Activated CD4-positive, alpha-beta memory T cell treated with anti-CD3 and anti-CD28 coated beads for 36 hours (primary cell): ENCODE measurements at regions not wholly inside any gene's neighbourhood (a gene's known extent, or its start where the extent isn't known, plus 50 kb on each side); places are given as distances from the start of the nearest gene placed in this dataset.
A peak's percentile ranks its signal among the peaks of the same experiment; 100 is the strongest.

ENCODE experiments used
- CTCF ChIA-PET: fragments of 350-600 bp; sonication (Branson Sonifier 250); formaldehyde crosslinking; loops from one replicate; lab custom pipeline; 2021; ENCODE audit warnings: antibody characterized with exemption, inconsistent platforms; lab: Charles Lee
- POLR2A ChIA-PET: fragments of 350-600 bp; sonication (Branson Sonifier 250); formaldehyde crosslinking; loops from one replicate; lab custom pipeline; 2021; ENCODE audit warnings: antibody characterized with exemption; lab: Charles Lee
- DNase-seq: peaks from one replicate; pipeline ENCODE4 v3.0.0-alpha.2; 2020
- H3K27ac Mint-ChIP-seq: one replicate; pipeline ENCODE4 v1.8.0; 2021; ENCODE audit warnings: mixed read lengths
- H3K27me3 Mint-ChIP-seq: one replicate; pipeline ENCODE4 v1.8.0; 2021; ENCODE audit warnings: mixed read lengths
- H3K36me3 Mint-ChIP-seq: one replicate; pipeline ENCODE4 v1.8.0; 2021; ENCODE audit warnings: mixed read lengths
- H3K4me1 Mint-ChIP-seq: one replicate; pipeline ENCODE4 v1.8.0; 2021; ENCODE audit warnings: low read depth, mixed read lengths
- H3K4me3 Mint-ChIP-seq: one replicate; pipeline ENCODE4 v1.8.0; 2021; ENCODE audit warnings: mild to moderate bottlenecking, mixed read lengths
- H3K9me3 Mint-ChIP-seq: one replicate; pipeline ENCODE4 v1.8.0; 2021; ENCODE audit warnings: mixed read lengths
- intact Hi-C: fragments of 100-400 bp; cut with micrococcal nuclease; formaldehyde crosslinking; loops from one replicate; pipeline ENCODE4 v1.15.1; 2023

DNA sequence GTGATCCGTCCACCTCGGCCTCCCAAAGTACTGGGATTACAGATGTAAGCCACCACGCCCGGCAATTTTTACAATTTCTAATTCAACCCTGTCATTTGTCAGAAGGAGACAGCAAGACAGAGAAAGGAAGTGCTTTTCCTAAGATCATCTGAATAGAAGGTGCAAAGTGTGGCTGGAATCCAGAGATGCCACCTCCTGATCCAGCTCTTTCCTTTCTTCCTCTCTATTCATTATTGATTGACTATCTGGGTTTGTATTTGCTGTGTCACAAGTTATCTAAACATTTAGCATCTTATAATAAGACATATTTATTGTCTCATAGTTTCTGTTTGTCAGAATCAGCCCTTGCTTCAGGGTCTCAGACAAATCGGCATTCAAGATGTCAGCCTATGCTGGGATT is 217.7 kb downstream of the BCAS1 start:
- no peak overlapping the region for H3K27ac Mint-ChIP-seq
- POLR2A ChIA-PET: no interaction called here
- no peaks in the 10 kb centered on the region for H3K36me3 Mint-ChIP-seq
- H3K4me3 Mint-ChIP-seq: no peak overlapping the region
- H3K27me3 Mint-ChIP-seq: no peaks in the 10 kb centered on the region
- CTCF ChIA-PET: interaction anchor here (0.9 kb wide), 1 partner anchor 18 kb away, joined by 3 read pairs; no protein-coding TSS in a partner anchor
- intact Hi-C loops: no loop called here
- peaks cover 23% of the 10 kb centered on the region for H3K4me1 Mint-ChIP-seq
- no peaks in the 10 kb centered on the region for H3K9me3 Mint-ChIP-seq
- DNase-seq: no peak

DNA sequence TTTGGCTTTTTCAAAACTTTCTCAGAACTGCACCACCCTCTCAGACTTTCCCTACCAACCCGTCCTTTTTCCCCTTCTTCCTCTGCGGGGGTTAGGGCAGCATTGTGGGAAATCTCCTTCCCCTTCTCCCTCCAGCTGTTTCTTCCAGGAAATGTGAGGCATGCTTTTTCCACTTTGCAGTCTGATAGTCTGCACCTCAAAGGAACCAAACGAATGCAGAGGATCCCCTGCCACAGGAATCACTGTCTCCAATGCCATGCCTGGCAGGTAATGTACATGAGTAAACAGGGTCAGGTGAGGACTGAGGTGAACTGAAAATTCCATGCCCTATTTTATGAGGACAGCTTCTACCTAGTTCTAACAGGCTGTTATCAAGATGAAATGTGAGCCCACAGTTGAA is 218.4 kb downstream of the BCAS1 start:
- Mint-ChIP-seq H3K9me3 (no peaks in the 10 kb centered on the region), H3K36me3 (no peaks in the 10 kb centered on the region), H3K27ac (no peak overlapping the region), H3K27me3 (no peaks in the 10 kb centered on the region), H3K4me3 (no peak overlapping the region), H3K4me1 (peaks cover 30% of the 10 kb centered on the region)
- ChIA-PET CTCF (no interaction called here), POLR2A (no interaction called here)
- DNase-seq: no peak
- intact Hi-C loops: no loop called here

DNA sequence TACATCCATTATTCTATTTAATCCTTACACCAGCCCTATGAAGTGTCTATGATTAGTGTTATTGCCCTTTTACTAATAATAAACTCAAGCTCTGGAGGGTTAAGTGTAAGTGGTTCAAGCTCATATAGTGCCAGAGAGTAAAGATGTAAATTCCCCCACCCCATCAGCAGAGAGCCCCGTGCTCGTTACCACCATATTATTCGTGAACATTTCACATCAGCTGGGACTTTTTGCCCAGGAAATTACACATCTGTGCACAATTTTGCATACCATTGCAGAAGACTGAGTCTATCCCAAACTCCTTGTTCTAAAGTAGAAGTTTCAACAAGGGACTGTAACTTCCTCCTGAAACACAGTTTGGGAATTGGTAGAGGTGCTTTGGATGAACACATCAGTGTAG is 220.1 kb downstream of the BCAS1 start:
- peaks cover 35% of the 10 kb centered on the region for H3K4me1 Mint-ChIP-seq
- H3K27ac Mint-ChIP-seq: no peak overlapping the region
- no peak for DNase-seq
- no peak overlapping the region for H3K4me3 Mint-ChIP-seq
- CTCF ChIA-PET: no interaction called here
- intact Hi-C loops: no loop called here
- H3K27me3 Mint-ChIP-seq: no peaks in the 10 kb centered on the region
- H3K36me3 Mint-ChIP-seq: no peaks in the 10 kb centered on the region
- no peaks in the 10 kb centered on the region for H3K9me3 Mint-ChIP-seq
- POLR2A ChIA-PET: no interaction called here

DNA sequence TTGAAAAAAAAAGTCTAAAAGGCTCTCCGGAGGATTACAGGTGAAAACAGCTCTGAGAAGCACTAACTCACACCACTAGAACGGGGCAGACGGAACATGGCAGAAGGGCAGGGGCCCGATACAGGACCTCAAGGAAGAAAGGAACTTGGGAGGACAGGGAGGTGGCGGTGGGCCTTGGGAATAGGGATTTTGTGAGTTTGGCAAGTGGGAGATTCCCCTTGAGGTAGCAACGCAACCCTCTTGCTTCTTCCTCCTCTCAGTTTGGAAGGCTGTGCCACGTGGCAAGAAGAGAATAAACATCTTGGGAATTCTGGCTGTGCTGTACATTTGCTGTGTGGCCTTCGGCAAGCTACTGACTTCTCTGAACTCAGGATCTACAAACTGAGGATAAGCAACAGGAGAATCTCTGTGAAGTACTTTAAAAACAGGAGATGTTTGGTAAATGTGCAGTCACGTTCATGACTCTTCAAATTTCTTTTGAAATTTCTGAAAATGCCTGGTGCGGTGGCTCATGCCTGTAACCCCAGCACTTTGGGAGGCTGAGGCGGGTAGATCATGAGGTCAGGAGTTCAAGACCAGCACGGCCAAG is 220.8 kb downstream of the BCAS1 start:
- Mint-ChIP-seq H3K4me3 (no peak overlapping the region), H3K4me1 (peaks cover 42% of the 10 kb centered on the region), H3K36me3 (no peaks in the 10 kb centered on the region), H3K27me3 (no peaks in the 10 kb centered on the region), H3K27ac (peak overlapping the region; percentile 51), H3K9me3 (no peaks in the 10 kb centered on the region)
- DNase-seq: no peak
- intact Hi-C loops: no loop called here
- ChIA-PET CTCF (interaction anchor here (0.7 kb wide), 1 partner anchor 21 kb away, joined by 3 read pairs; no protein-coding TSS in a partner anchor), POLR2A (no interaction called here)

DNA sequence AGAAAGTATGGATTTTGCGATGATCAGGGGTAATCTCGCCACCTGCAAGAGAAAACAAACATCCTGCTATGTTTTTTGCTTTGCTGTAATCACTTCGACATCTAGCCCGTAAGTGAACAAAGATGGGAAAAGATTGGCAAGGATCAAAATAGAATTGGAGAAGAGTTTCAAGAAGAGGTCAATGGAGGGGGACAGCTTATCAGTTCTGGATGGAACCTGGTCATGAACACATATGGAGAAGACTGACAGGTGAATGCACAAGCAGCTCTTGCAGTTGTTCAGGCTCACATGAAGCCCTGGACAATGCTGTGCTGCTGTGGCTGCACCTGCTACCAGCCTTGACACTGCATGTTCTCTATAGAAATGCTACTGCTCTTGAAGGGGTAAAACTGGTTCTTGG is 222.1 kb downstream of the BCAS1 start:
- Mint-ChIP-seq H3K27ac (no peak overlapping the region), H3K4me3 (no peak overlapping the region), H3K4me1 (peaks cover 51% of the 10 kb centered on the region), H3K9me3 (no peaks in the 10 kb centered on the region), H3K27me3 (no peaks in the 10 kb centered on the region), H3K36me3 (no peaks in the 10 kb centered on the region)
- CTCF ChIA-PET: interaction anchor here (1.1 kb wide), 1 partner anchor 18 kb away, joined by 3 read pairs; no protein-coding TSS in a partner anchor
- intact Hi-C loops: no loop called here
- POLR2A ChIA-PET: no interaction called here
- DNase-seq: no peak

DNA sequence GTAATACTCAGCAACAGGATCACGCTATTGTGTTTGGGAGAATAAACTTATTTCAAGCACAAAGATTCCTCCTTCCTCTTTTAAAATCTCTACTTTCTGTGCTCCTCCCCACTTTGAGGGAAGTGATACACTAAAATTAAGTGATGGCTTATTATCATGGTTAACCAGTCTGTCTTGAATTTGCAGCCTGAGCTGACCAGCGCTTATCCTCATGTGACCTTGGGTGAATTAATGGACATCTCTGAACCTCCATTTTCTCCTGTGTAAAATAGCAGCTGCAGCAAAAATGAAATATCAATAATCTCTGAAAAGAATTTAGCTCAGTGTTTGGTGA is 222.6 kb downstream of the BCAS1 start:
- intact Hi-C loops: no loop called here
- H3K9me3 Mint-ChIP-seq: no peaks in the 10 kb centered on the region

DNA sequence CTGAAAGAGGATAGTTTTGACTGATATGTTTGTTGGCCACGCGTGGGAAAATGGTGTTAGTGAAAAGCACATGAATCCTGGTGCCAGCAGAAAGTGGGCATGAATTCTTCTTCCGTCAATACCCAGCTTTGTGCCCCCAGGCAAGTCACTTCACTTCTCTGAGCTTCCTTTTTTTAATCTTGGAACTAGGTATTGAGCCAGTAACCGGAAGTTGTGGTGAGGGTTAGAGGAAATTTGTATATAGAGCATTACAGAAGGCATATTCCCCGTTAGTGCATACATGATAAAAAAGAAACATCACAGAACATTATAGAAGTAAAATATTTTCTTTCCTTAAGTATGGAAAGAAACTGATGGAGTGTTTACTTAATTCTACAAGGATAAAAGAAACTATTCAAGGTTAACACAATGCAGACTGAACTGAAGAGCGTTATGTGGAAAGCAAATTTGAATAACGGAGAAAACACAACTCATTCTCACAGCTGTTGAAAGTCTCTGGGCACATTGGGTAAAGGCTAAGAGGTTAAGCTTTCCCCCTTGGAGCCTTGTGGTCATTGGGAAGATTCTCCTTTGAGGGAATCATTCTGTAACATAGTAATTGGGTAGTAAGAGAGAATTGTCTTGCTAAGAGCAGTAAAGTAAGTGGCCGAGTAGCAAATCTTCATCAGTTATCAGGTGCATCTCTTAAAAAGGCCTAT is 223.1 kb downstream of the BCAS1 start:
- Mint-ChIP-seq H3K27me3 (no peaks in the 10 kb centered on the region), H3K36me3 (no peaks in the 10 kb centered on the region), H3K27ac (peak overlapping the region; percentile 13), H3K9me3 (no peaks in the 10 kb centered on the region), H3K4me1 (peaks cover 61% of the 10 kb centered on the region), H3K4me3 (peak overlapping the region; percentile 22)
- DNase-seq: no peak
- ChIA-PET POLR2A (no interaction called here), CTCF (interaction anchor here (0.9 to 1.1 kb wide), 2 partner anchors 19 to 268 kb away, joined by 3 to 5 read pairs; no protein-coding TSS in a partner anchor)
- intact Hi-C loops: no loop called here

More for the DNA sequence above, 222.6 kb downstream of the BCAS1 start:
- Mint-ChIP-seq H3K27me3 (no peaks in the 10 kb centered on the region), H3K4me3 (no peak overlapping the region), H3K27ac (no peak overlapping the region), H3K4me1 (peaks cover 56% of the 10 kb centered on the region), H3K36me3 (no peaks in the 10 kb centered on the region)
- DNase-seq: no peak
- POLR2A ChIA-PET: no interaction called here
- CTCF ChIA-PET: interaction anchor here (1.1 kb wide), 1 partner anchor 19 kb away, joined by 3 read pairs; no protein-coding TSS in a partner anchor

DNA sequence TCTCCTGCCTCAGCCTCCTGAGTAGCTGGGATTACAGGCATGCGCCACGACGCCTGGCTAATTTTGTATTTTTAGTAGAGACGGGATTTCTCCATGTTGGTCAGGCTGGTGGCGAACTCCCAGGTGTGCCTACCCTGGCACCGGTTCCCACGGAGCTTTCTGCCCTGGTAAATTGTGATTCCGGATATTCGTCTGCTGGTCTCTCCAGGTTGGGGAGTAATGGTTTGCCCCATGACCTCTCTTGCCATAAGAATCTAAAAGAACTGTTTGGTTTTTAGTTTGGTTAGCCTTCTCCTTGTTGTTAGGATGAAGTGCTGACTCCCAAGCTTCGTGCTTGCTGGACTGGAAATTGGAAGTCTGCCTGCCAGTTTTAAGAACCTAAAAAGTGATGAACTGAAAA is 223.8 kb downstream of the BCAS1 start:
- intact Hi-C loops: no loop called here
- Mint-ChIP-seq H3K9me3 (no peaks in the 10 kb centered on the region), H3K27me3 (no peaks in the 10 kb centered on the region), H3K27ac (no peak overlapping the region), H3K4me3 (no peak overlapping the region), H3K36me3 (no peaks in the 10 kb centered on the region), H3K4me1 (peaks cover 65% of the 10 kb centered on the region)
- DNase-seq: no peak
- ChIA-PET POLR2A (no interaction called here), CTCF (interaction anchor here (0.9 to 2.0 kb wide), 2 partner anchors 69 to 267 kb away, joined by 5 to 6 read pairs; no protein-coding TSS in a partner anchor)

DNA sequence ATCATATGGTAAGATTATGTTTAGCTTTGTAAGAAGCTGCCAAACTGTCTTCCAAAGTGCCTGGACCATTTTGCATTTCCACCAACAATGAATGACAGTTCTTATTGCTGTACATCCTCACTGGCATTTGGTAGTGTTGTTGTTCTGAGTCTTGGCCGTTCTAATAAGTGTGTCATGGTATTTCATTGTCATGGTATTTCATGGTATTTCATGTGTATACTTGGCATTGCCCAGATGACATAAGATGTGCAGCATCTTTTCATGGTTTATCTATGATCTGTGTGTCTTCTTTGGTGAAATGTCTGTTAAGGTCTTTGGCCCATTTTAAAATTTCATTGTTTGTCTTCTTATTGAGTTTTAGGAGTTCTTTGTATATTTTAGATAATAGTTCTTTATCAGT is 224.4 kb downstream of the BCAS1 start:
- Mint-ChIP-seq H3K9me3 (no peaks in the 10 kb centered on the region), H3K27ac (no peak overlapping the region), H3K27me3 (no peaks in the 10 kb centered on the region), H3K4me1 (peaks cover 67% of the 10 kb centered on the region), H3K4me3 (no peak overlapping the region), H3K36me3 (no peaks in the 10 kb centered on the region)
- CTCF ChIA-PET: interaction anchor here (2.0 kb wide), 1 partner anchor 70 kb away, joined by 6 read pairs; no protein-coding TSS in a partner anchor
- DNase-seq: no peak
- POLR2A ChIA-PET: interaction anchor here (0.6 kb wide), 1 partner anchor 13 kb away, joined by 3 read pairs; no protein-coding TSS in a partner anchor
- intact Hi-C loops: loop anchor here (1.0 kb wide), 1 partner anchor 11 kb away; no protein-coding TSS in a partner anchor

DNA sequence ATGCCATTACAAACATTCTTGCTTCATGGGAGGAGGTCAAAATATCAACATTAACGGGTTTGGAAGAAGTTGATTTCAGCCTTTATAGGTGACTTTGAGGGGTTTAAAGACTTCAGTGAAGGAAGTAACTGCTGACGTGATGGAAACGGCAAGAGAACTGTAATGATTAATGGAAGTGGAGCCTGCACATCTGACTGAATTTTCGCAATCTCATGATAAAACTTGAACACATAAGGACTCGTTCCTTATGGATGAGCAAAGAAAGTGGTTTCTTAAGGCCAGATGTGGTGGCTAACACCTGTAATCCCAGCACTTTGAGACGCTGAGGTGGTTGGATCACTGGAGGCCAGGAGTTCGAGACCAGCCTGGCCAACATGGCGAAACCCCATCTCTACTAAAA is 226.1 kb downstream of the BCAS1 start:
- POLR2A ChIA-PET: no interaction called here
- Mint-ChIP-seq H3K27me3 (no peaks in the 10 kb centered on the region), H3K4me3 (no peak overlapping the region), H3K27ac (no peak overlapping the region), H3K9me3 (no peaks in the 10 kb centered on the region), H3K4me1 (peaks cover 78% of the 10 kb centered on the region), H3K36me3 (no peaks in the 10 kb centered on the region)
- CTCF ChIA-PET: no interaction called here
- intact Hi-C loops: loop anchor here (5.0 kb wide), 3 partner anchors 38 to 247 kb away; no protein-coding TSS in a partner anchor
- no peak for DNase-seq

DNA sequence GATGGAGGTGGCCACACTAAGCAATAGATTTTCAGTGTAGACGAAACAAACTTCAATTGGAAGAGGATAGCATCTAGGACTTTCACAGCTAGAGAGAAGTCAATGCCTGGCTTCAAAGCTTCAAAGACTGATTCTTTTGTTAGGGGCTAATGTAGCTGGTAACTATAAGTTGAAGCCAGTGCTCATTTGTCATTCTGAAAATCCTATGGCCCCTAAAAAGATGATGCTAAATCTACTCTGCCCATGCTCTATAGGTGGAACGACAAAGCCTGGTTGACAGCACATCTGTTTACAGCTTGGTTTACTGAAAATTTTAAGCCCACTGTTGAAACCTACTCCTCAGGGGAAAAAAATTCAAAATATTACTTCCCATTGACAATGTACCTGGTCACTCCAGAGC is 226.7 kb downstream of the BCAS1 start:
- CTCF ChIA-PET: interaction anchor here (1.2 to 1.4 kb wide), 3 partner anchors 56 to 264 kb away, joined by 3 to 6 read pairs (median 3); no protein-coding TSS in a partner anchor
- Mint-ChIP-seq H3K4me3 (no peak overlapping the region), H3K27me3 (no peaks in the 10 kb centered on the region), H3K27ac (no peak overlapping the region), H3K36me3 (no peaks in the 10 kb centered on the region), H3K9me3 (no peaks in the 10 kb centered on the region), H3K4me1 (peaks cover 80% of the 10 kb centered on the region)
- intact Hi-C loops: loop anchor here (2.0 to 5.0 kb wide), 5 partner anchors 39 to 246 kb away; no protein-coding TSS in a partner anchor
- DNase-seq: no peak
- POLR2A ChIA-PET: interaction anchor here (1.1 to 1.2 kb wide), 2 partner anchors 16 to 72 kb away, joined by 3 to 5 read pairs; no protein-coding TSS in a partner anchor
